Tibial nerve (tissue), 4 donors: ENCODE measurements at regions not wholly inside any gene's neighbourhood (a gene's known extent, or its start where the extent isn't known, plus 50 kb on each side); places are given as distances from the start of the nearest gene placed in this dataset.

Experiments used
- EP300 ChIP-seq, 2 donors: sonication (generic); formaldehyde crosslinking; IDR thresholded peaks; one replicate each; pipeline ENCODE4 v1.6.1; 2017; ENCODE audit warnings: antibody characterized with exemption in 2 of 2, mild to moderate bottlenecking in 1 of 2
- TF ChIP-seq, protein P1 (sequence below), 5 experiments: fragments of 200-600 bp in 3 of 5; fragments of 450-650 bp in 2 of 5; sonication (generic) in 3 of 5; IDR thresholded peaks; one replicate each; pipeline ENCODE4 v1.5.1; 2016 to 2019; ENCODE audit warnings: antibody characterized with exemption in 5 of 5, mild to moderate bottlenecking in 3 of 5, moderate library complexity in 2 of 5

DNA sequence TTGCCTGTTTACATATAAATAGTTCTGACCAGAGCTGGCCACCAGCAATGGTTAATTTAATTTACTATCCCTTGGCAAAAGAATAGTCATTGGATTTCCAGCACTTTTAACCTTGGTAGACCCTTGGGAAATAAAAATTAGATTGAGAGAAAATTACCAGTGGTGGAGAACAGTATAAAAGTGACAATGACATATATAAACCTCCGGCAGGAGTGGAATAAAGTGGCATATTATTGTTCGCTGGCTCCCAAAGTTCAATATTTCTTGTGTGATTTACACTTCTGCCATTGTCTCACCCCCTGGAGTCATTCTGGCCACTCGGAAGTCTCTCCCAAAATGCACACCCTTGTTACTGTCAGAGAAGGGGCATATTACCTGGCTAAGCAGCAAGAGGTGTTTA, 347.7 kb downstream of the NPIPA8 start:
- TF ChIP-seq, protein P1, sequence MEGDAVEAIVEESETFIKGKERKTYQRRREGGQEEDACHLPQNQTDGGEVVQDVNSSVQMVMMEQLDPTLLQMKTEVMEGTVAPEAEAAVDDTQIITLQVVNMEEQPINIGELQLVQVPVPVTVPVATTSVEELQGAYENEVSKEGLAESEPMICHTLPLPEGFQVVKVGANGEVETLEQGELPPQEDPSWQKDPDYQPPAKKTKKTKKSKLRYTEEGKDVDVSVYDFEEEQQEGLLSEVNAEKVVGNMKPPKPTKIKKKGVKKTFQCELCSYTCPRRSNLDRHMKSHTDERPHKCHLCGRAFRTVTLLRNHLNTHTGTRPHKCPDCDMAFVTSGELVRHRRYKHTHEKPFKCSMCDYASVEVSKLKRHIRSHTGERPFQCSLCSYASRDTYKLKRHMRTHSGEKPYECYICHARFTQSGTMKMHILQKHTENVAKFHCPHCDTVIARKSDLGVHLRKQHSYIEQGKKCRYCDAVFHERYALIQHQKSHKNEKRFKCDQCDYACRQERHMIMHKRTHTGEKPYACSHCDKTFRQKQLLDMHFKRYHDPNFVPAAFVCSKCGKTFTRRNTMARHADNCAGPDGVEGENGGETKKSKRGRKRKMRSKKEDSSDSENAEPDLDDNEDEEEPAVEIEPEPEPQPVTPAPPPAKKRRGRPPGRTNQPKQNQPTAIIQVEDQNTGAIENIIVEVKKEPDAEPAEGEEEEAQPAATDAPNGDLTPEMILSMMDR (IDR thresholded peaks at IDR 0.05): no peak
- no peak for TF ChIP-seq EP300 (IDR thresholded peaks at IDR 0.05)
